Nephron progenitor cell (in vitro differentiated cells): ENCODE measurements at regions not wholly inside any gene's neighbourhood (a gene's known extent, or its start where the extent isn't known, plus 50 kb on each side); places are given as distances from the start of the nearest gene placed in this dataset.

Source experiments
- DNase-seq: peaks from one replicate; pipeline ENCODE4 v3.0.0; 2021
- H3K27ac Mint-ChIP-seq: 2 replicates; pipeline ENCODE4 v1.8.0; 2021; ENCODE audit warnings: mild to moderate bottlenecking, moderate library complexity, mixed read lengths
- H3K27me3 Mint-ChIP-seq: 2 replicates; pipeline ENCODE4 v1.8.0; 2021; ENCODE audit warnings: mild to moderate bottlenecking, low read depth, mixed read lengths; ENCODE audit not compliant: poor library complexity
- H3K36me3 Mint-ChIP-seq: 2 replicates; pipeline ENCODE4 v1.8.0; 2021; ENCODE audit warnings: low read depth, mixed read lengths
- H3K4me1 Mint-ChIP-seq: 2 replicates; pipeline ENCODE4 v1.8.0; 2021; ENCODE audit warnings: mixed read lengths
- H3K4me3 Mint-ChIP-seq: 2 replicates; pipeline ENCODE4 v1.8.0; 2021; ENCODE audit warnings: mild to moderate bottlenecking, moderate library complexity, mixed read lengths
- H3K9me3 Mint-ChIP-seq: 2 replicates; pipeline ENCODE4 v1.8.0; 2021; ENCODE audit warnings: mild to moderate bottlenecking, moderate library complexity, mixed read lengths
- TF ChIP-seq, protein P1 (sequence below): fragments of 200-600 bp; sonication (generic); IDR thresholded peaks from 2 replicates; pipeline ENCODE4 v1.5.0; 2021; ENCODE audit warnings: antibody characterized with exemption

DNA sequence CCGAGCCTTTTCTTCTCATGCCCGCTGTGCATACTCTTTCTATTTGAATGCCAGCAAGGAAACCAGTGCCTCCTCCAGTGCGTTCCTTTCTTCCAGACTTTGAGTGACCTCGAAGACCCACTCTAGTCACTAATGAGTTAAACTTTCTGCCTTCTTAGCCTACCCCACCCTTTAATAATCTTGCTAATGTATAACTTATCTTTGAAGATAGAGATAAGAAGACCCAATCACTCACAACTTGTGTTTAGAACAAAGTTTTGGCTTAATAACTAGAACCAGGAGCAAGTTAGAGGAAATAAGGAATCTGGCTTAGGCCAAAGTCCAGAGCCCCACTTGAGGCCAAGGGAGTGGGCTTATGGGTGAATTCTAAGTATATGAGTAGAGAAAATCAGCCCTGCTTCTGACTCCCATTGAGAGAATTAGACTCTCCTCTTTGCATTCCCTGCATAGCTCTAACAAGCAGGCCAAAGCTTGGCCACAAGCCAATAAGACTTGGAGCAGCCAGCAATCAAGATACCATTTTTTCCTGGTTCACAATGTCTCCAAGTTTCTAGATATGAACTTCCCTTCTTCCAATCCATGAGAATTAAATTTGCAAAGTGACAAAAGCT lies 181.5 kb upstream of the PIK3R1 start:
- Mint-ChIP-seq H3K27ac (no peak overlapping the region), H3K4me3 (no peak overlapping the region), H3K36me3 (no peaks in the 10 kb centered on the region), H3K9me3 (peaks cover 4% of the 10 kb centered on the region), H3K27me3 (no peaks in the 10 kb centered on the region), H3K4me1 (no peaks in the 10 kb centered on the region)
- TF ChIP-seq, protein P1, sequence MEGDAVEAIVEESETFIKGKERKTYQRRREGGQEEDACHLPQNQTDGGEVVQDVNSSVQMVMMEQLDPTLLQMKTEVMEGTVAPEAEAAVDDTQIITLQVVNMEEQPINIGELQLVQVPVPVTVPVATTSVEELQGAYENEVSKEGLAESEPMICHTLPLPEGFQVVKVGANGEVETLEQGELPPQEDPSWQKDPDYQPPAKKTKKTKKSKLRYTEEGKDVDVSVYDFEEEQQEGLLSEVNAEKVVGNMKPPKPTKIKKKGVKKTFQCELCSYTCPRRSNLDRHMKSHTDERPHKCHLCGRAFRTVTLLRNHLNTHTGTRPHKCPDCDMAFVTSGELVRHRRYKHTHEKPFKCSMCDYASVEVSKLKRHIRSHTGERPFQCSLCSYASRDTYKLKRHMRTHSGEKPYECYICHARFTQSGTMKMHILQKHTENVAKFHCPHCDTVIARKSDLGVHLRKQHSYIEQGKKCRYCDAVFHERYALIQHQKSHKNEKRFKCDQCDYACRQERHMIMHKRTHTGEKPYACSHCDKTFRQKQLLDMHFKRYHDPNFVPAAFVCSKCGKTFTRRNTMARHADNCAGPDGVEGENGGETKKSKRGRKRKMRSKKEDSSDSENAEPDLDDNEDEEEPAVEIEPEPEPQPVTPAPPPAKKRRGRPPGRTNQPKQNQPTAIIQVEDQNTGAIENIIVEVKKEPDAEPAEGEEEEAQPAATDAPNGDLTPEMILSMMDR, result no peak
- no peak for DNase-seq

DNA sequence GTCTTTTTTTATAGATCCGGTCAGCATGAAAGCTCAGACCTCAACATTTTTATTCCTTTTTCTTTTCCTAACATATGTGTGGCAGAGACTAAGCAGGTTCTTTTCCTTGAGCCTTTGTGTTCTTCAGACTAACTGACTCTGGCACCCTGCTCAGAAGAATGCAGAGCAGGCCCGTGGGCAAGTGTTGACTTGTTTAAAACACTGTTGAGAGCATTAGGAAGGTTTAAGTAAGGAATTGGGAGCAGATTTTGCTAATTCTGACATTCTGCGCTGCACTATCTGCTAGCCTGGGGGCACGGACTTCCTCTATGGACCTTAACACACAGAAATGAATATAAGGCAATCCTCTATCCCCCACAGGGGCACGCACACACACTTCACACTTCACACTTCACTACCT lies 182.5 kb upstream of the PIK3R1 start:
- H3K27ac Mint-ChIP-seq, result no peak overlapping the region
- TF ChIP-seq, protein P1, result no peak
- DNase-seq, result no peak
- no peak overlapping the region for H3K4me3 Mint-ChIP-seq
- H3K9me3 Mint-ChIP-seq, result peaks cover 4% of the 10 kb centered on the region
- H3K4me1 Mint-ChIP-seq, result no peaks in the 10 kb centered on the region
- H3K36me3 Mint-ChIP-seq, result no peaks in the 10 kb centered on the region
- no peaks in the 10 kb centered on the region for H3K27me3 Mint-ChIP-seq

DNA sequence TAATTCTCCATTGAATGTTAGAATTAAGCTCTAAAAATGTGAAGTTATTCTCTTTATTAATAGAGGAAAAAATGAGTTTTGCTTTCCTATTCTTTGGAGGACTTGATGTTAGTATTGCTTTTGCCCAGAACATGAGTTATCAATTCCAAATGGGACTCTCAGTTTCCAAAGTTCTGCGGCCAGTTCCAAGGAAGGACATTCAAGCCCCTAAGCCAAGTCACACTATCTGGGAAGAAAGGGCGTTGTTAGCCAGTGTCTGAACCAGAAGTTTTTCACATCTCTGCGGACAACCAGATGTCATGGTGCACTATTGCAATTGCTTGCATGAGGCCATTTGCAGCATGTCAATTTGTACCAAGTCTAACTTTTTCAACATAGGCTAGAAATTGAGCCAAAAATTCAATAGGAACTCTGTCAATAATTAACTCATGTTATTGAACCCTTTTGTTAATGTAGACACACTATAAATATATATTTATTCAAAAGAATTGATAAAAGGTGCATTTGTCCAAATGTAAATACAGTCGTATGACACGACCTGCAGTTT lies 183.3 kb upstream of the PIK3R1 start:
- TF ChIP-seq, protein P1, result no peak
- no peak overlapping the region for H3K4me3 Mint-ChIP-seq
- no peaks in the 10 kb centered on the region for H3K36me3 Mint-ChIP-seq
- peaks cover 3% of the 10 kb centered on the region for H3K4me1 Mint-ChIP-seq
- no peak overlapping the region for H3K27ac Mint-ChIP-seq
- H3K27me3 Mint-ChIP-seq, result no peaks in the 10 kb centered on the region
- DNase-seq, result no peak
- peaks cover 4% of the 10 kb centered on the region for H3K9me3 Mint-ChIP-seq

DNA sequence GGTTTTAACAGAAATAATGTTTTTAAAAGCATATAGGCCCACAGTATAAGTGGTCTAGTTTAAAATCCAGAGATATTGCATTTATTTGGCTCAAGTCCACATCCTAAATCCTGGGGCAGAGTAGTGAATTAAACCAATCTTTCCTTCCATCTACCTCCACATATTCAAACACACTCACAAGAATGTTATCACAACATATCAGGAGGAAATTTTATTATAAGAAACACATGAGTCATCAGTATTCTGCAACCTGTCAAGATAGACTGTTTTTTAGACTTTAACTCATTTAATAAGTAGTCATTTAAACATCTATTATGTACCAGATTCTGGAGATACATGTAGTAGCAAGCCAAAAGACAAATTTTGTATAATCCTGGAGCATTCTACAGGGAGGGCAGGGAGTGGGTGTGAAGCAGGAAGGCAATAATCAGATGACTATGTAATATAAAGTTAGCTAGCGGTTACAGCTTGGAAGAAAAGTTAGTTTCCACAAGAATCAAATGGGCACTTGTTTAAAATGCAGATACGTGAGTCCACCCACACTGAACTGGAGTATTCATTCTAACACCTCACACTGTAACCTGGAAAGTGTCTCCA lies 187.3 kb upstream of the PIK3R1 start:
- TF ChIP-seq, protein P1, result no peak

DNA sequence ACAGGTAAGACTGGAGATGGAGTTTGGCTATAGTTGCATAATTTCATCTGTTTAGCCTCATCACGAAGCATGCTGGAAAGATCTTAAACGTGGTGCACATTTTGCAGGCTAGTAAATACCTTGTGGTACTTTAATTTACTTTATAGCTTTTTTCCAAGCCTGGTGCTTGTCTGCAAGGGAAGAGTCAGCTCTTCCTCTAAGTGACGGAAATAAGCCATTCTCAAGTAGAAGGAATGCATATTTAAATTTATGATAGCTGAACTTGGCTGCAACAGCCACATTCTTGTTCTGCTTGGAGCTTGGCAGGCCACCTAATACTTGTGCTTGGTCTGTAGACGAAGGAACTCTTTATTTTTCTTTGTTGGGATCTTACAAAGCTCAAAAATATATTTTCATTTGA lies 188.0 kb upstream of the PIK3R1 start:
- TF ChIP-seq, protein P1, result no peak

More for the DNA sequence above, 187.3 kb upstream of the PIK3R1 start:
- no peak overlapping the region for H3K27ac Mint-ChIP-seq
- H3K36me3 Mint-ChIP-seq, result no peaks in the 10 kb centered on the region
- no peak for DNase-seq
- no peak overlapping the region for H3K4me3 Mint-ChIP-seq
- no peaks in the 10 kb centered on the region for H3K27me3 Mint-ChIP-seq
- peaks cover 8% of the 10 kb centered on the region for H3K9me3 Mint-ChIP-seq
- H3K4me1 Mint-ChIP-seq, result peaks cover 18% of the 10 kb centered on the region

More for the DNA sequence above, 188.0 kb upstream of the PIK3R1 start:
- Mint-ChIP-seq H3K9me3 (peaks cover 8% of the 10 kb centered on the region), H3K4me3 (no peak overlapping the region), H3K36me3 (no peaks in the 10 kb centered on the region), H3K4me1 (peaks cover 18% of the 10 kb centered on the region), H3K27me3 (no peaks in the 10 kb centered on the region), H3K27ac (peak overlapping the region; percentile 29)
- DNase-seq, result no peak
